ENCODE measurements at regions not wholly inside any gene's neighbourhood (a gene's known extent, or its start where the extent isn't known, plus 50 kb on each side); places are given as distances from the start of the nearest gene placed in this dataset.

DNA sequence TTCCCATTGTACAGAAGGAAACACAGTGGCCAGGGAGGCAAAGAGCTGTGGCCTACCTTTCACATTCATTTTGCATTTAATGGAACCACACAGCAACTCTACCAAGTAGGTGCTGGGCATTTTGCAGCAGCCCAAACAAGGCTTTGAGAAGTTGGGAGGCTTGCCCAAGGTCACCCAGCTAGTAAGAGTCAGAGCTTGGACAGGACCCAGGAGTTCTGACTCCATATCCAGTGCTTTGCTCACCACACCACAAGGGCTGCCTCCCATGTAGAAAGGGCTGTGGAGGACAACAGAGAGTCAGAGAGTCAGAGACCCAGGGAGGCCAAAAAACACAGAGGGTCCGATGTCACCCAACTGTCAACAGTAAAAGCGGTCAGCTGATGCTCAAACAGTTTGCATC, 400.2 kb downstream of the BCL11B start (continued):
- TF ChIP-seq, protein P1, sequence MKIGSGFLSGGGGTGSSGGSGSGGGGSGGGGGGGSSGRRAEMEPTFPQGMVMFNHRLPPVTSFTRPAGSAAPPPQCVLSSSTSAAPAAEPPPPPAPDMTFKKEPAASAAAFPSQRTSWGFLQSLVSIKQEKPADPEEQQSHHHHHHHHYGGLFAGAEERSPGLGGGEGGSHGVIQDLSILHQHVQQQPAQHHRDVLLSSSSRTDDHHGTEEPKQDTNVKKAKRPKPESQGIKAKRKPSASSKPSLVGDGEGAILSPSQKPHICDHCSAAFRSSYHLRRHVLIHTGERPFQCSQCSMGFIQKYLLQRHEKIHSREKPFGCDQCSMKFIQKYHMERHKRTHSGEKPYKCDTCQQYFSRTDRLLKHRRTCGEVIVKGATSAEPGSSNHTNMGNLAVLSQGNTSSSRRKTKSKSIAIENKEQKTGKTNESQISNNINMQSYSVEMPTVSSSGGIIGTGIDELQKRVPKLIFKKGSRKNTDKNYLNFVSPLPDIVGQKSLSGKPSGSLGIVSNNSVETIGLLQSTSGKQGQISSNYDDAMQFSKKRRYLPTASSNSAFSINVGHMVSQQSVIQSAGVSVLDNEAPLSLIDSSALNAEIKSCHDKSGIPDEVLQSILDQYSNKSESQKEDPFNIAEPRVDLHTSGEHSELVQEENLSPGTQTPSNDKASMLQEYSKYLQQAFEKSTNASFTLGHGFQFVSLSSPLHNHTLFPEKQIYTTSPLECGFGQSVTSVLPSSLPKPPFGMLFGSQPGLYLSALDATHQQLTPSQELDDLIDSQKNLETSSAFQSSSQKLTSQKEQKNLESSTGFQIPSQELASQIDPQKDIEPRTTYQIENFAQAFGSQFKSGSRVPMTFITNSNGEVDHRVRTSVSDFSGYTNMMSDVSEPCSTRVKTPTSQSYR (CRISPR knock-in tag; IDR thresholded peaks at IDR 0.05): no peak
- TF ChIP-seq, protein P2, sequence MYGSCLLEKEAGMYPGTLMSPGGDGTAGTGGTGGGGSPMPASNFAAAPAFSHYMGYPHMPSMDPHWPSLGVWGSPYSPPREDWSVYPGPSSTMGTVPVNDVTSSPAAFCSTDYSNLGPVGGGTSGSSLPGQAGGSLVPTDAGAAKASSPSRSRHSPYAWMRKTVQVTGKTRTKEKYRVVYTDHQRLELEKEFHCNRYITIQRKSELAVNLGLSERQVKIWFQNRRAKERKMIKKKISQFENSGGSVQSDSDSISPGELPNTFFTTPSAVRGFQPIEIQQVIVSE (CRISPR knock-in tag; IDR thresholded peaks at IDR 0.05; ENCODE audit: borderline replicate concordance): no peak
- TF ChIP-seq, protein P3, sequence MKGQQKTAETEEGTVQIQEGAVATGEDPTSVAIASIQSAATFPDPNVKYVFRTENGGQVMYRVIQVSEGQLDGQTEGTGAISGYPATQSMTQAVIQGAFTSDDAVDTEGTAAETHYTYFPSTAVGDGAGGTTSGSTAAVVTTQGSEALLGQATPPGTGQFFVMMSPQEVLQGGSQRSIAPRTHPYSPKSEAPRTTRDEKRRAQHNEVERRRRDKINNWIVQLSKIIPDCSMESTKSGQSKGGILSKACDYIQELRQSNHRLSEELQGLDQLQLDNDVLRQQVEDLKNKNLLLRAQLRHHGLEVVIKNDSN (CRISPR knock-in tag; IDR thresholded peaks at IDR 0.05): no peak
- TF ChIP-seq ZBTB21 (CRISPR knock-in tag; IDR thresholded peaks at IDR 0.05; ENCODE audit: borderline replicate concordance): no peak
- TF ChIP-seq, protein P4, sequence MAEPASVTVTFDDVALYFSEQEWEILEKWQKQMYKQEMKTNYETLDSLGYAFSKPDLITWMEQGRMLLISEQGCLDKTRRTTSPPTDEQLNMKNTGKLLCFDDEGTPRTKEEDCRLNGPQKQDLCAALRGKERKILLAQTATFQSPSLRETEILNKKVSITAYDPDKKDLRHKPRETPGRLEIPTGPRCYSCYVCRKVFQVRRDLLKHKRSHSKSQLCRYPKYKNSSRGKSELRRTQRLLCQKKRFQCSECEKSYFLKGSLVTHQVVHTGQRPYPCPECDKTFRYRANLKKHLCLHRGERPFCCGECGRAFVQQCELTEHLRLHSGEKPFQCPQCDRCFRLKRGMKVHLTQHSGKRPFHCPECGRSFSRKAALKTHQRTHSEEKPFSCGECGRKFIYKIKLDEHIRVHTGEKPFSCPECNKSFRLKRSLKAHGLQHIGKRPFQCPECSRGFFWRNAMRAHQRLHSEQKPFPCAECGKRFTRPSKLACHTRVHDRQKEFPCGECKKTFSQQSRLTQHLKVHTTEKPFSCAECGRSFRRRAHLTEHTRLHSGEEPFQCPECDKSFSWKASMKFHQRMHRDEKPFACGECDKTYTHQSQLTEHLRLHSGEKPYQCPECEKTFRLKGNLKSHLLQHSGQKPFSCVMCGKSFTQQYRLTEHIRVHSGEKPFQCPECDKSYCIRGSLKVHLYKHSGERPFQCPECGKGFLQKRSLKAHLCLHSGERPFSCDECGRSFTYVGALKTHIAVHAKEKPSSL (CRISPR knock-in tag; conservative IDR thresholded peaks at IDR 0.05): no peak
- TF ChIP-seq, protein P5, sequence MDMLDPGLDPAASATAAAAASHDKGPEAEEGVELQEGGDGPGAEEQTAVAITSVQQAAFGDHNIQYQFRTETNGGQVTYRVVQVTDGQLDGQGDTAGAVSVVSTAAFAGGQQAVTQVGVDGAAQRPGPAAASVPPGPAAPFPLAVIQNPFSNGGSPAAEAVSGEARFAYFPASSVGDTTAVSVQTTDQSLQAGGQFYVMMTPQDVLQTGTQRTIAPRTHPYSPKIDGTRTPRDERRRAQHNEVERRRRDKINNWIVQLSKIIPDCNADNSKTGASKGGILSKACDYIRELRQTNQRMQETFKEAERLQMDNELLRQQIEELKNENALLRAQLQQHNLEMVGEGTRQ (CRISPR knock-in tag; IDR thresholded peaks at IDR 0.05): no peak

DNA sequence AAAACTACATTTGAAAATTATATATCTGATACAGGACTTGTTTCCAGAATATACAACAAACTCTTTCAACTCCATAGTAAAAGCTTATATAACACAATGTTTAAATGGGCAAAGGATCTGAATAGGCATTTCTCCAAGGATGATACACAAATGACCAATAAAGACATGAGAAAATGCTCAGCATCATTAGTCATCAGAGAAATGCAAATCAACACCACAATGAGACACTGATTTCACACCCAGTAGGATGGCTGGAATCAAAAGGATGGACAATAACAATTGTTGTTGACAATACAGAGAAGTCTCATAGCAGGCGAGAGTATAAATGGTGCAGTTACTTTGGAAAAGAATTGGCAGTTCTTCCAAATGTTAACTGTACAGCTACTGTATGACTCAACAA, 394.9 kb downstream of the BCL11B start:
- H3K27me3 Mint-ChIP-seq (ENCODE audit: low read depth): no peaks in the 10 kb centered on the region
- DNase-seq (ENCODE audit: low spot score) (no peak), ATAC-seq (no peak)
- no peaks in the 10 kb centered on the region for H3K4me1 Mint-ChIP-seq
- TF ChIP-seq ZNF396 (CRISPR knock-in tag; IDR thresholded peaks at IDR 0.05; ENCODE audit: borderline replicate concordance) (no peak), ZNF317 (CRISPR knock-in tag; IDR thresholded peaks at IDR 0.05; ENCODE audit: borderline replicate concordance, low read depth) (no peak), ZNF219 (CRISPR knock-in tag; IDR thresholded peaks at IDR 0.05; ENCODE audit: borderline replicate concordance) (no peak), NR2C2 (CRISPR knock-in tag; IDR thresholded peaks at IDR 0.05) (no peak), NFE2L1 (CRISPR knock-in tag; IDR thresholded peaks at IDR 0.05) (no peak), CREM (CRISPR knock-in tag; IDR thresholded peaks at IDR 0.05) (no peak), OVOL2 (CRISPR knock-in tag; IDR thresholded peaks at IDR 0.05; ENCODE audit: borderline replicate concordance) (no peak), HMGA2 (CRISPR knock-in tag; IDR thresholded peaks at IDR 0.05) (no peak), SMAD3 (CRISPR knock-in tag; IDR thresholded peaks at IDR 0.05; ENCODE audit: borderline replicate concordance) (no peak), ZNF232 (CRISPR knock-in tag; IDR thresholded peaks at IDR 0.05) (no peak)
- TF ChIP-seq, protein P3 (CRISPR knock-in tag; IDR thresholded peaks at IDR 0.05): no peak
- TF ChIP-seq, protein P6, sequence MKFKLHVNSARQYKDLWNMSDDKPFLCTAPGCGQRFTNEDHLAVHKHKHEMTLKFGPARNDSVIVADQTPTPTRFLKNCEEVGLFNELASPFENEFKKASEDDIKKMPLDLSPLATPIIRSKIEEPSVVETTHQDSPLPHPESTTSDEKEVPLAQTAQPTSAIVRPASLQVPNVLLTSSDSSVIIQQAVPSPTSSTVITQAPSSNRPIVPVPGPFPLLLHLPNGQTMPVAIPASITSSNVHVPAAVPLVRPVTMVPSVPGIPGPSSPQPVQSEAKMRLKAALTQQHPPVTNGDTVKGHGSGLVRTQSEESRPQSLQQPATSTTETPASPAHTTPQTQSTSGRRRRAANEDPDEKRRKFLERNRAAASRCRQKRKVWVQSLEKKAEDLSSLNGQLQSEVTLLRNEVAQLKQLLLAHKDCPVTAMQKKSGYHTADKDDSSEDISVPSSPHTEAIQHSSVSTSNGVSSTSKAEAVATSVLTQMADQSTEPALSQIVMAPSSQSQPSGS (CRISPR knock-in tag; IDR thresholded peaks at IDR 0.05; ENCODE audit: borderline replicate concordance, low read depth): no peak
- peaks cover 5% of the 10 kb centered on the region; the same call in 1 of the 2 replicates for H3K36me3 Mint-ChIP-seq
- no peak overlapping the region for H3K27ac Mint-ChIP-seq
- peaks cover 31% of the 10 kb centered on the region for H3K9me3 Mint-ChIP-seq
- H3K4me3 Mint-ChIP-seq: no peak overlapping the region
- ChIA-PET CTCF (no interaction called here), POLR2A (no interaction called here)

Measured in WTC11 (cell line).